ENCODE measurements at regions not wholly inside any gene's neighbourhood (a gene's known extent, or its start where the extent isn't known, plus 50 kb on each side); places are given as distances from the start of the nearest gene placed in this dataset.

GRCh38 chr6:133185731-133186130 is 55.4 kb upstream of the EYA4 start:
- DNase-seq (ENCODE audit: low spot score), result no peak

DNA sequence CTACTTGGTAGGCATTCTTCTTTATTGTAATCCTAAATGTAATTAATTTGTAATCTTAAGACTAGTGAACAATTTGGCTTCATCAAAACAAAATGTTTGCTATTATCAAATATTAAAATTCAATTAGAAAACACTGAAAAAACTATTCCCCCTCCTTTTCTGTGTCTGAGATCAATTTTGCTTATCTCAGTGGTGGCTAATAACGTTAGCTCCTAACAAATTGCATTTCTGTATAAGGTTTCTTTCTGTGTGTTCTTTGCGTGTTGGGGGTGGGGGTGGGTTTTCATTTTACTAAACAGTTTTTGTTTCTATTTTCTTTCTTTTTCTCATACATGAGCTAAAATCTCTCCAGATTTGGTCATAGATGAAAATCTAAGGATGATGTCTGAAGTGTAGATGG is 54.0 kb upstream of the EYA4 start:
- no peak for DNase-seq (ENCODE audit: low spot score)

GRCh38 chr6:133187657-133188453 is 53.3 kb upstream of the EYA4 start:
- DNase-seq (ENCODE audit: low spot score), result peak; percentile 54

GRCh38 chr6:133190912-133191311 is 50.2 kb upstream of the EYA4 start:
- no peak for DNase-seq (ENCODE audit: low spot score)

DNA sequence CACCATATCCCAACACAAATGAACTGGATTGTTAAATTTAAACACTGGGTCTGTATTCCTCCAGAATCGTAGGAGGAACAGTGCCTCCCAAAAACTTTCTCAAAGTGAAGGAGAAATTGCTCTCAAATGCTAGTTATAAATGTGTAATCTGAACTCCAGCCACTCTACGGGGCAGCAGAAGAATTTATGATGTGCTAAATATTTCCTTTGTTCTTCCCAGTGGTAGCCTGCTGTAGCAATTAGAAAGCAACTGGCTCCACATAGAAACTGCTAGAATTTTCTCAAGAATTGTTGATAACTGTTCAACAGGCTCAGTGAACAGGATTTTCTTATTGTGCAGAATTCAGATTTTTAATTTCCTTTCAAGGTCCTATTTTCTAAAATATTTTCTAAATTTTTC is 49.8 kb upstream of the EYA4 start:
- no peak for DNase-seq (ENCODE audit: low spot score)
